Body of pancreas (tissue), 4 donors: ENCODE measurements at regions not wholly inside any gene's neighbourhood (a gene's known extent, or its start where the extent isn't known, plus 50 kb on each side); places are given as distances from the start of the nearest gene placed in this dataset.

Experiments used
- ATAC-seq: fragments of 150-250 bp; one replicate; pipeline ENCODE4 v1.9.1; 2016
- DNase-seq, 4 donors: peaks; one replicate each; pipeline ENCODE4 v3.0.0-alpha.2; 2019
- H3K27ac ChIP-seq, 4 donors: fragments of 200-600 bp; sonication (generic); 1 replicate in 3 of 4; 2 replicates in 1 of 4; pipeline versions ENCODE4 v1.5.1 to v1.6.1; 2016 to 2019; ENCODE audit warnings: mild to moderate bottlenecking in 1 of 4, mixed read lengths in 1 of 4, moderate library complexity in 1 of 4
- H3K27me3 ChIP-seq, 2 donors: fragments of 200-600 bp; sonication (generic); one replicate each; pipeline ENCODE4 v1.6.0; 2016; ENCODE audit warnings: mild to moderate bottlenecking in 1 of 2
- H3K36me3 ChIP-seq, 2 donors: fragments of 200-600 bp; sonication (generic); replicated peaks in 1 of 2; 2 replicates each; pipeline ENCODE4 v1.5.1; 2016; ENCODE audit warnings: low read depth in 2 of 2; ENCODE audit not compliant: insufficient read depth in 1 of 2
- H3K4me1 ChIP-seq: fragments of 200-600 bp; sonication (generic); one replicate; pipeline ENCODE4 v1.6.0; 2016
- H3K4me3 ChIP-seq, 2 donors: fragments of 200-600 bp; sonication (generic); 1 replicate in 1 of 2; 2 replicates in 1 of 2; pipeline ENCODE4 v1.5.1; 2016 to 2019
- H3K9me3 ChIP-seq, 3 donors: fragments of 200-600 bp; sonication (generic); 1 replicate in 2 of 3; 2 replicates in 1 of 3; pipeline ENCODE4 v1.5.1; 2016
- CTCF ChIP-seq, 7 experiments: fragments of 450-650 bp in 4 of 7; fragments of 200-600 bp in 3 of 7; sonication (generic) in 3 of 7; IDR thresholded peaks; one replicate each; pipeline ENCODE4 v1.5.1; 2016 to 2019; ENCODE audit warnings: antibody characterized with exemption in 7 of 7
- POLR2A ChIP-seq, 3 donors: fragments of 450-650 bp; IDR thresholded peaks; one replicate each; pipeline ENCODE4 v1.6.1; 2016; ENCODE audit warnings: antibody characterized with exemption in 3 of 3, mild to moderate bottlenecking in 2 of 3
- WGBS, 2 donors: methylation state at CpG; one replicate each; pipeline ENCODE4 v1.1.5; 2017; 5-methylcytosine and 5-hydroxymethylcytosine counted together
- intact Hi-C: fragments of 100-400 bp; cut with DNase I; formaldehyde crosslinking; loops from one replicate; pipeline ENCODE4 v1.15.1; 2023

- Histone ChIP-seq H3K9me3 (no peaks in the 10 kb centered on the region), H3K27ac (no peak overlapping the region), H3K4me1 (no peaks in the 10 kb centered on the region), H3K27me3 (no peaks in the 10 kb centered on the region), H3K4me3 (no peak overlapping the region), H3K36me3 (no peaks in the 10 kb centered on the region)
- ATAC-seq (no peak), DNase-seq (no peak)
- TF ChIP-seq CTCF (IDR thresholded peaks at IDR 0.05), result no peak
- no peak for TF ChIP-seq POLR2A (IDR thresholded peaks at IDR 0.05)
- WGBS, 2 donors, result 89 to 91% methylated on average over 7 of the region's 7 CpGs
- intact Hi-C loops, result no loop called here
These were observed 114.2 kb downstream of the UNC5CL start for GRCh38 chr6:40924839-40925238.

- no peak overlapping the region for H3K4me3 ChIP-seq
- no peaks in the 10 kb centered on the region for H3K4me1 ChIP-seq
- 93 to 96% methylated on average over 2 of the region's 2 CpGs for WGBS, 2 donors
- ATAC-seq (no peak), DNase-seq (no peak)
- H3K27ac ChIP-seq, result no peak overlapping the region
- H3K27me3 ChIP-seq, result no peaks in the 10 kb centered on the region
- H3K9me3 ChIP-seq, result no peaks in the 10 kb centered on the region
- TF ChIP-seq POLR2A (IDR thresholded peaks at IDR 0.05) (no peak), CTCF (IDR thresholded peaks at IDR 0.05) (no peak)
- intact Hi-C loops, result no loop called here
- H3K36me3 ChIP-seq, result no peaks in the 10 kb centered on the region
These were observed 115.1 kb downstream of the UNC5CL start for GRCh38 chr6:40923880-40924279.

DNA sequence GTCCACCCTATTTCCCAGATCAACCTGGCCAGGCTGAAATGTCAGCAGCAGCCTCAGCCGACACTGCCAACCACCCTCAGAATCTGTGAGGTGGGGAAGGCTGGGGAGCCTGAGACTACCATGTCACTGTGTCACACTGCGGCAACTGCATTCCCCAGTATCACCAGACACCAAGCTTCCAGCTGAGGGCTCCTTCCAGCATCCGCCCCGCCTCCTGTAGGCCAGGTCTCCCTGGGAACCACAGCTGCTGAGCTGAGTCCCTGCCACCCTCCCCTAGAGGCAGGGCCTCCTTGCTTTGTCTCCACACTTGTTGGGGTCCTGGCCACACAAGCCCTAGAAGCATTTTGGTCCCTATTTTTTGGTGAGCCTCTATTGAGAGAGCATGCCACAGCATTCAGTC lies 115.7 kb downstream of the UNC5CL start:
- Histone ChIP-seq H3K4me3 (no peak overlapping the region), H3K36me3 (no peaks in the 10 kb centered on the region), H3K9me3 (no peaks in the 10 kb centered on the region), H3K27me3 (no peaks in the 10 kb centered on the region), H3K4me1 (no peaks in the 10 kb centered on the region), H3K27ac (no peak overlapping the region)
- intact Hi-C loops, result no loop called here
- WGBS, 2 donors, result 92 to 96% methylated on average over 4 of the region's 4 CpGs
- ATAC-seq, result no peak
- TF ChIP-seq POLR2A (IDR thresholded peaks at IDR 0.05) (no peak), CTCF (IDR thresholded peaks at IDR 0.05) (no peak)
- no peak for DNase-seq

GRCh38 chr6:40922281-40922680 lies 116.7 kb downstream of the UNC5CL start:
- DNase-seq, result no peak
- intact Hi-C loops, result no loop called here
- Histone ChIP-seq H3K36me3 (no peaks in the 10 kb centered on the region), H3K9me3 (no peaks in the 10 kb centered on the region), H3K27me3 (no peaks in the 10 kb centered on the region), H3K27ac (no peak overlapping the region), H3K4me1 (no peaks in the 10 kb centered on the region), H3K4me3 (no peak overlapping the region)
- no peak for ATAC-seq
- WGBS, 2 donors, result 93 to 94% methylated on average over 2 of the region's 2 CpGs
- TF ChIP-seq POLR2A (IDR thresholded peaks at IDR 0.05) (no peak), CTCF (IDR thresholded peaks at IDR 0.05) (no peak)

- no peaks in the 10 kb centered on the region for H3K4me1 ChIP-seq
- no peaks in the 10 kb centered on the region for H3K9me3 ChIP-seq
- no peak overlapping the region for H3K4me3 ChIP-seq
- DNase-seq, result peak; percentile 28 to 66 (median 31)
- WGBS, 2 donors, result 59 to 74% methylated on average over 5 of the region's 5 CpGs
- no peaks in the 10 kb centered on the region for H3K36me3 ChIP-seq
- no peaks in the 10 kb centered on the region for H3K27me3 ChIP-seq
- intact Hi-C loops, result no loop called here
- H3K27ac ChIP-seq, result no peak overlapping the region
- TF ChIP-seq POLR2A (IDR thresholded peaks at IDR 0.05) (no peak), CTCF (IDR thresholded peaks at IDR 0.05) (peak in 4 of 7 experiments; percentile 15 to 47 (median 24))
- ATAC-seq, result no peak
These were observed 120.9 kb downstream of the UNC5CL start for GRCh38 chr6:40918040-40918651.
